Ishikawa (cell line): ENCODE measurements at regions not wholly inside any gene's neighbourhood (a gene's known extent, or its start where the extent isn't known, plus 50 kb on each side); places are given as distances from the start of the nearest gene placed in this dataset.

Experiments
- CEBPB ChIP-seq: IDR thresholded peaks from 2 replicates; pipeline ENCODE4 v1.6.1; 2012
- EP300 ChIP-seq: IDR thresholded peaks from 2 replicates; pipeline ENCODE4 v1.6.1; 2012; ENCODE audit warnings: borderline replicate concordance
- YY1 ChIP-seq: IDR thresholded peaks from 2 replicates; pipeline ENCODE4 v1.6.1; 2012; ENCODE audit warnings: low read depth

- TF ChIP-seq CEBPB (no peak), EP300 (no peak), YY1 (no peak)
These were observed 73.7 kb downstream of the VEGFA start for GRCh38 chr6:43843669-43844171.
